ENCODE measurements at regions not wholly inside any gene's neighbourhood (a gene's known extent, or its start where the extent isn't known, plus 50 kb on each side); places are given as distances from the start of the nearest gene placed in this dataset.

- ATAC-seq (ENCODE audit: low FRiP score) (no peak), DNase-seq (no peak)
- Histone ChIP-seq H3K4me3 (ENCODE audit: low read length in 2 of 2) (no peak overlapping the region), H3K27ac (ENCODE audit: low read depth in 1 of 2, low read length in 2 of 2) (no peak overlapping the region), H3K4me1 (ENCODE audit: control insufficient read depth in 1 of 2, insufficient read depth in 2 of 2, low read length in 2 of 2) (no peaks in the 10 kb centered on the region), H3K27me3 (ENCODE audit: control insufficient read depth in 1 of 2, insufficient read depth in 2 of 2, low read length in 1 of 2) (no peaks in the 10 kb centered on the region), H3K36me3 (ENCODE audit: control insufficient read depth in 1 of 2, insufficient read depth in 2 of 2, low read length in 1 of 2) (no peaks in the 10 kb centered on the region), H3K9me3 (ENCODE audit: control insufficient read depth, low read length) (peaks cover 1% of the 10 kb centered on the region)
- WGBS, 2 donors, result 83 to 90% methylated on average over 2 of the region's 2 CpGs
- intact Hi-C loops (cut with DNase I), result no loop called here
Observed at GRCh38 chr11:111066846-111067245, 178.7 kb upstream of the POU2AF2 start.

GRCh38 chr11:111063726-111064517 is 181.6 kb upstream of the POU2AF2 start:
- WGBS, 2 donors, result 33 to 38% methylated on average over 6 of the region's 6 CpGs
- no peaks in the 10 kb centered on the region for H3K27me3 ChIP-seq (ENCODE audit: control insufficient read depth in 1 of 2, insufficient read depth in 2 of 2, low read length in 1 of 2)
- ATAC-seq (ENCODE audit: low FRiP score), result no peak
- DNase-seq, result no peak
- H3K27ac ChIP-seq (ENCODE audit: low read depth in 1 of 2, low read length in 2 of 2), result no peak overlapping the region
- intact Hi-C loops (cut with DNase I), result no loop called here
- H3K4me3 ChIP-seq (ENCODE audit: low read length in 2 of 2), result no peak overlapping the region
- peaks cover 1% of the 10 kb centered on the region for H3K9me3 ChIP-seq (ENCODE audit: control insufficient read depth, low read length)
- no peaks in the 10 kb centered on the region for H3K36me3 ChIP-seq (ENCODE audit: control insufficient read depth in 1 of 2, insufficient read depth in 2 of 2, low read length in 1 of 2)
- H3K4me1 ChIP-seq (ENCODE audit: control insufficient read depth in 1 of 2, insufficient read depth in 2 of 2, low read length in 2 of 2), result no peaks in the 10 kb centered on the region

- ATAC-seq (ENCODE audit: low FRiP score), result no peak
- no peaks in the 10 kb centered on the region for H3K9me3 ChIP-seq (ENCODE audit: control insufficient read depth, low read length)
- H3K4me3 ChIP-seq (ENCODE audit: low read length in 2 of 2), result no peak overlapping the region
- 91 to 92% methylated on average over 3 of the region's 3 CpGs for WGBS, 2 donors
- H3K36me3 ChIP-seq (ENCODE audit: control insufficient read depth in 1 of 2, insufficient read depth in 2 of 2, low read length in 1 of 2), result no peaks in the 10 kb centered on the region
- no peaks in the 10 kb centered on the region for H3K27me3 ChIP-seq (ENCODE audit: control insufficient read depth in 1 of 2, insufficient read depth in 2 of 2, low read length in 1 of 2)
- no peak overlapping the region for H3K27ac ChIP-seq (ENCODE audit: low read depth in 1 of 2, low read length in 2 of 2)
- no peak for DNase-seq
- H3K4me1 ChIP-seq (ENCODE audit: control insufficient read depth in 1 of 2, insufficient read depth in 2 of 2, low read length in 2 of 2), result no peaks in the 10 kb centered on the region
- intact Hi-C loops (cut with DNase I), result no loop called here
Observed at GRCh38 chr11:111062420-111062819, 183.1 kb upstream of the POU2AF2 start.

GRCh38 chr11:111059726-111060125 is 185.8 kb upstream of the POU2AF2 start:
- no peak overlapping the region for H3K4me3 ChIP-seq (ENCODE audit: low read length in 2 of 2)
- no peaks in the 10 kb centered on the region for H3K9me3 ChIP-seq (ENCODE audit: control insufficient read depth, low read length)
- no peaks in the 10 kb centered on the region for H3K27me3 ChIP-seq (ENCODE audit: control insufficient read depth in 1 of 2, insufficient read depth in 2 of 2, low read length in 1 of 2)
- DNase-seq (no peak), ATAC-seq (ENCODE audit: low FRiP score) (no peak)
- H3K36me3 ChIP-seq (ENCODE audit: control insufficient read depth in 1 of 2, insufficient read depth in 2 of 2, low read length in 1 of 2), result no peaks in the 10 kb centered on the region
- intact Hi-C loops (cut with DNase I), result no loop called here
- no peak overlapping the region for H3K27ac ChIP-seq (ENCODE audit: low read depth in 1 of 2, low read length in 2 of 2)
- H3K4me1 ChIP-seq (ENCODE audit: control insufficient read depth in 1 of 2, insufficient read depth in 2 of 2, low read length in 2 of 2), result no peaks in the 10 kb centered on the region

- Histone ChIP-seq H3K27ac (ENCODE audit: low read depth in 1 of 2, low read length in 2 of 2) (no peak overlapping the region), H3K4me3 (ENCODE audit: low read length in 2 of 2) (no peak overlapping the region), H3K36me3 (ENCODE audit: control insufficient read depth in 1 of 2, insufficient read depth in 2 of 2, low read length in 1 of 2) (no peaks in the 10 kb centered on the region), H3K27me3 (ENCODE audit: control insufficient read depth in 1 of 2, insufficient read depth in 2 of 2, low read length in 1 of 2) (no peaks in the 10 kb centered on the region), H3K9me3 (ENCODE audit: control insufficient read depth, low read length) (no peaks in the 10 kb centered on the region), H3K4me1 (ENCODE audit: control insufficient read depth in 1 of 2, insufficient read depth in 2 of 2, low read length in 2 of 2) (peaks cover 0 to 3% of the 10 kb centered on the region in 2 donors)
- ATAC-seq (ENCODE audit: low FRiP score) (no peak), DNase-seq (no peak)
- intact Hi-C loops (cut with DNase I), result no loop called here
- WGBS, 2 donors, result 77 to 78% methylated on average over 4 of the region's 4 CpGs
Observed at GRCh38 chr11:111049131-111049530, 196.4 kb upstream of the POU2AF2 start.

GRCh38 chr11:111047374-111047773 is 198.2 kb upstream of the POU2AF2 start:
- Histone ChIP-seq H3K27me3 (ENCODE audit: control insufficient read depth in 1 of 2, insufficient read depth in 2 of 2, low read length in 1 of 2) (no peaks in the 10 kb centered on the region), H3K36me3 (ENCODE audit: control insufficient read depth in 1 of 2, insufficient read depth in 2 of 2, low read length in 1 of 2) (no peaks in the 10 kb centered on the region), H3K27ac (ENCODE audit: low read depth in 1 of 2, low read length in 2 of 2) (no peak overlapping the region), H3K4me1 (ENCODE audit: control insufficient read depth in 1 of 2, insufficient read depth in 2 of 2, low read length in 2 of 2) (peaks cover 0 to 3% of the 10 kb centered on the region in 2 donors), H3K4me3 (ENCODE audit: low read length in 2 of 2) (no peak overlapping the region), H3K9me3 (ENCODE audit: control insufficient read depth, low read length) (no peaks in the 10 kb centered on the region)
- DNase-seq (no peak), ATAC-seq (ENCODE audit: low FRiP score) (no peak)
- intact Hi-C loops (cut with DNase I), result no loop called here
- 93 to 95% methylated on average over 7 of the region's 7 CpGs for WGBS, 2 donors

GRCh38 chr11:111046291-111046690 is 199.2 kb upstream of the POU2AF2 start:
- DNase-seq, result no peak
- no peaks in the 10 kb centered on the region for H3K27me3 ChIP-seq (ENCODE audit: control insufficient read depth in 1 of 2, insufficient read depth in 2 of 2, low read length in 1 of 2)
- H3K4me3 ChIP-seq (ENCODE audit: low read length in 2 of 2), result no peak overlapping the region
- H3K36me3 ChIP-seq (ENCODE audit: control insufficient read depth in 1 of 2, insufficient read depth in 2 of 2, low read length in 1 of 2), result no peaks in the 10 kb centered on the region
- intact Hi-C loops (cut with DNase I), result no loop called here
- H3K27ac ChIP-seq (ENCODE audit: low read depth in 1 of 2, low read length in 2 of 2), result no peak overlapping the region
- H3K9me3 ChIP-seq (ENCODE audit: control insufficient read depth, low read length), result no peaks in the 10 kb centered on the region
- H3K4me1 ChIP-seq (ENCODE audit: control insufficient read depth in 1 of 2, insufficient read depth in 2 of 2, low read length in 2 of 2), result peaks cover 0 to 3% of the 10 kb centered on the region in 2 donors
- 49 to 58% methylated on average over 2 of the region's 2 CpGs for WGBS, 2 donors
- ATAC-seq (ENCODE audit: low FRiP score), result no peak

- Histone ChIP-seq H3K36me3 (ENCODE audit: control insufficient read depth in 1 of 2, insufficient read depth in 2 of 2, low read length in 1 of 2) (no peaks in the 10 kb centered on the region), H3K4me3 (ENCODE audit: low read length in 2 of 2) (no peak overlapping the region), H3K4me1 (ENCODE audit: control insufficient read depth in 1 of 2, insufficient read depth in 2 of 2, low read length in 2 of 2) (peaks cover 0 to 3% of the 10 kb centered on the region in 2 donors), H3K9me3 (ENCODE audit: control insufficient read depth, low read length) (no peaks in the 10 kb centered on the region), H3K27me3 (ENCODE audit: control insufficient read depth in 1 of 2, insufficient read depth in 2 of 2, low read length in 1 of 2) (no peaks in the 10 kb centered on the region), H3K27ac (ENCODE audit: low read depth in 1 of 2, low read length in 2 of 2) (no peak overlapping the region)
- peak; percentile 72 for ATAC-seq (ENCODE audit: low FRiP score)
- no peak for DNase-seq
- 85 to 86% methylated on average over 1 of the region's 1 CpG for WGBS, 2 donors
- intact Hi-C loops (cut with DNase I), result no loop called here
Observed at GRCh38 chr11:111045874-111046273, 199.7 kb upstream of the POU2AF2 start.

GRCh38 chr11:111045407-111045803 is 200.1 kb upstream of the POU2AF2 start:
- no peak overlapping the region for H3K4me3 ChIP-seq (ENCODE audit: low read length in 2 of 2)
- H3K27me3 ChIP-seq (ENCODE audit: control insufficient read depth in 1 of 2, insufficient read depth in 2 of 2, low read length in 1 of 2), result no peaks in the 10 kb centered on the region
- H3K27ac ChIP-seq (ENCODE audit: low read depth in 1 of 2, low read length in 2 of 2), result no peak overlapping the region
- peak; percentile 70 for ATAC-seq (ENCODE audit: low FRiP score)
- DNase-seq, result no peak
- no peaks in the 10 kb centered on the region for H3K36me3 ChIP-seq (ENCODE audit: control insufficient read depth in 1 of 2, insufficient read depth in 2 of 2, low read length in 1 of 2)
- no peaks in the 10 kb centered on the region for H3K9me3 ChIP-seq (ENCODE audit: control insufficient read depth, low read length)
- H3K4me1 ChIP-seq (ENCODE audit: control insufficient read depth in 1 of 2, insufficient read depth in 2 of 2, low read length in 2 of 2), result peaks cover 0 to 3% of the 10 kb centered on the region in 2 donors
- intact Hi-C loops (cut with DNase I), result no loop called here

Measured in aorta (tissue), 5 donors.